ENCODE measurements at regions not wholly inside any gene's neighbourhood (a gene's known extent, or its start where the extent isn't known, plus 50 kb on each side); places are given as distances from the start of the nearest gene placed in this dataset.

GRCh38 chr14:97726676-97727075 is 929.5 kb downstream of the VRK1 start:
- TF ChIP-seq CTCF (conservative IDR thresholded peaks at IDR 0.05 in 1 of 2, IDR thresholded peaks at IDR 0.05 in 1 of 2; ENCODE audit: extremely low read depth in 1 of 2, insufficient read depth in 1 of 2, low read depth in 1 of 2, low read length in 2 of 2): no peak
- no peak for TF ChIP-seq EZH2 (IDR thresholded peaks at IDR 0.05; ENCODE audit: borderline replicate concordance, low read length)

All from mammary epithelial cell (primary cell).